MM.1S (cell line): ENCODE measurements at regions not wholly inside any gene's neighbourhood (a gene's known extent, or its start where the extent isn't known, plus 50 kb on each side); places are given as distances from the start of the nearest gene placed in this dataset.

ENCODE experiments used
- DNase-seq: peaks from one replicate; pipeline ENCODE4 v3.0.0-alpha.2; 2015
- H2AFZ ChIP-seq: fragments of 300-600 bp; sonication (generic); 2 replicates; pipeline ENCODE4 v1.6.0; 2016; ENCODE audit warnings: antibody characterized with exemption, low read length
- H3F3A ChIP-seq: fragments of 300-600 bp; sonication (generic); 2 replicates; pipeline ENCODE4 v1.6.1; 2016; ENCODE audit warnings: mild to moderate bottlenecking, antibody characterized with exemption, low read length, moderate library complexity, mixed read lengths; ENCODE audit not compliant: insufficient read depth
- H3K27ac ChIP-seq: fragments of 300-600 bp; sonication (generic); 2 replicates; pipeline ENCODE4 v1.5.1; 2016; ENCODE audit warnings: mild to moderate bottlenecking, low read length
- H3K27me3 ChIP-seq: fragments of 300-600 bp; sonication (generic); replicated peaks from 2 replicates; pipeline ENCODE4 v1.6.0; 2016; ENCODE audit warnings: low read length; ENCODE audit not compliant: insufficient read depth
- H3K36me3 ChIP-seq: fragments of 300-600 bp; sonication (generic); replicated peaks from 2 replicates; pipeline ENCODE4 v1.6.1; 2016; ENCODE audit warnings: mild to moderate bottlenecking, low read length, mixed read lengths; ENCODE audit not compliant: insufficient read depth
- H3K4me1 ChIP-seq: fragments of 300-600 bp; sonication (generic); 2 replicates; pipeline ENCODE4 v1.6.1; 2016; ENCODE audit warnings: low read length, mixed read lengths
- H3K4me2 ChIP-seq: fragments of 300-600 bp; sonication (generic); 2 replicates; pipeline ENCODE4 v1.6.0; 2016; ENCODE audit warnings: low read depth, low read length
- H3K4me3 ChIP-seq: fragments of 300-600 bp; sonication (generic); 2 replicates; pipeline ENCODE4 v1.5.1; 2016; ENCODE audit warnings: low read length, mixed read lengths
- H3K79me2 ChIP-seq: fragments of 300-600 bp; sonication (generic); 2 replicates; pipeline ENCODE4 v1.6.1; 2016; ENCODE audit warnings: mixed run types, low read length, mixed read lengths
- H3K9ac ChIP-seq: fragments of 300-600 bp; sonication (generic); 2 replicates; pipeline ENCODE4 v1.6.1; 2016; ENCODE audit warnings: low read length, mixed read lengths
- H3K9me2 ChIP-seq: fragments of 300-600 bp; sonication (generic); replicated peaks from 2 replicates; pipeline ENCODE4 v1.6.1; 2016; ENCODE audit warnings: mild to moderate bottlenecking, low read length, mixed read lengths; ENCODE audit not compliant: insufficient read depth
- H3K9me3 ChIP-seq: fragments of 300-600 bp; sonication (generic); replicated peaks from 2 replicates; pipeline ENCODE4 v1.6.1; 2016; ENCODE audit warnings: mild to moderate bottlenecking, low read length, mixed read lengths; ENCODE audit not compliant: insufficient read depth
- H4K20me1 ChIP-seq: fragments of 300-600 bp; sonication (generic); 2 replicates; pipeline ENCODE4 v1.6.1; 2016; ENCODE audit warnings: mild to moderate bottlenecking, low read length, moderate library complexity, mixed read lengths; ENCODE audit not compliant: insufficient read depth
- EZH2 ChIP-seq: fragments of 300-600 bp; sonication (generic); optimal IDR thresholded peaks from 2 replicates; pipeline ENCODE3; 2017; ENCODE audit warnings: low read depth, mild to moderate bottlenecking, antibody characterized with exemption, low read length, mixed read lengths
- EZH2phosphoT487 ChIP-seq: fragments of 300-600 bp; sonication (generic); IDR thresholded peaks from 2 replicates; pipeline ENCODE4 v1.6.1; 2018; ENCODE audit warnings: antibody characterized with exemption, low read length
- TF ChIP-seq, protein P1 (sequence below): fragments of 300-600 bp; sonication (generic); IDR thresholded peaks from 2 replicates; pipeline ENCODE4 v1.5.1; 2016; ENCODE audit warnings: antibody characterized with exemption, low read length, mixed read lengths

DNA sequence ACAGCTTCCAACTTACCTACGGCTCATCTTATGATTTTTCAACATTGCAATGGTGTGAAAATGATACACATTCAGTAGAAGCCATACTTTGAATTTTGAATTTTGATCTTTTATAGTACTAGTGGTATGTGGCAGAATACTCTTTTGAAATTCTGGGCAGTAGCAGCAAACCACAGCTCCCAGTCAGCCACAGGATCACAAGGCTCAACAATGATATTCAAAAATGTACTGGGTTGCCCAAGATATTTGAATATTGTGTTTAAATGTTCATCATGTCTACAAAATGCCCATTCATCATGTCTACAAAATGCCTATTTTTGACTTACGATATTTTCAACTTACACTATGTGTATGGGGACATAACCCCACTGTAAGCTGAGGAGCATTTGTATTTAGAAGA is 81.3 kb upstream of the PRR16 start:
- Histone ChIP-seq H3K27ac (no peak overlapping the region), H3K79me2 (no peaks in the 10 kb centered on the region)

GRCh38 chr5:120386981-120387380 is 77.1 kb upstream of the PRR16 start:
- Histone ChIP-seq H3K9me3 (no peaks in the 10 kb centered on the region), H3K9ac (no peak overlapping the region), H4K20me1 (no peaks in the 10 kb centered on the region), H3K4me1 (peaks cover 23% of the 10 kb centered on the region), H3K9me2 (no peaks in the 10 kb centered on the region), H3K36me3 (no peaks in the 10 kb centered on the region), H3F3A (peaks cover 9% of the 10 kb centered on the region), H3K27ac (no peak overlapping the region), H2AFZ (no peak overlapping the region; the same call in 1 of the 2 replicates), H3K27me3 (no peaks in the 10 kb centered on the region), H3K4me2 (no peak overlapping the region), H3K4me3 (no peak overlapping the region), H3K79me2 (no peaks in the 10 kb centered on the region)
- no peak for DNase-seq
- no peak for TF ChIP-seq EZH2
- TF ChIP-seq, protein P1, sequence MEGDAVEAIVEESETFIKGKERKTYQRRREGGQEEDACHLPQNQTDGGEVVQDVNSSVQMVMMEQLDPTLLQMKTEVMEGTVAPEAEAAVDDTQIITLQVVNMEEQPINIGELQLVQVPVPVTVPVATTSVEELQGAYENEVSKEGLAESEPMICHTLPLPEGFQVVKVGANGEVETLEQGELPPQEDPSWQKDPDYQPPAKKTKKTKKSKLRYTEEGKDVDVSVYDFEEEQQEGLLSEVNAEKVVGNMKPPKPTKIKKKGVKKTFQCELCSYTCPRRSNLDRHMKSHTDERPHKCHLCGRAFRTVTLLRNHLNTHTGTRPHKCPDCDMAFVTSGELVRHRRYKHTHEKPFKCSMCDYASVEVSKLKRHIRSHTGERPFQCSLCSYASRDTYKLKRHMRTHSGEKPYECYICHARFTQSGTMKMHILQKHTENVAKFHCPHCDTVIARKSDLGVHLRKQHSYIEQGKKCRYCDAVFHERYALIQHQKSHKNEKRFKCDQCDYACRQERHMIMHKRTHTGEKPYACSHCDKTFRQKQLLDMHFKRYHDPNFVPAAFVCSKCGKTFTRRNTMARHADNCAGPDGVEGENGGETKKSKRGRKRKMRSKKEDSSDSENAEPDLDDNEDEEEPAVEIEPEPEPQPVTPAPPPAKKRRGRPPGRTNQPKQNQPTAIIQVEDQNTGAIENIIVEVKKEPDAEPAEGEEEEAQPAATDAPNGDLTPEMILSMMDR: no peak
- no peak for TF ChIP-seq EZH2phosphoT487

More for the DNA sequence above, 81.3 kb upstream of the PRR16 start:
- TF ChIP-seq, protein P1: no peak
- TF ChIP-seq EZH2 (no peak), EZH2phosphoT487 (no peak)
- no peaks in the 10 kb centered on the region for H3K9me2 ChIP-seq
- H4K20me1 ChIP-seq: no peaks in the 10 kb centered on the region
- no peak overlapping the region for H3K4me2 ChIP-seq
- H3K9me3 ChIP-seq: no peaks in the 10 kb centered on the region
- H3K4me3 ChIP-seq: no peak overlapping the region
- peaks cover 11% of the 10 kb centered on the region for H3K4me1 ChIP-seq
- H3K9ac ChIP-seq: no peak overlapping the region
- no peaks in the 10 kb centered on the region for H3K27me3 ChIP-seq
- H3F3A ChIP-seq: peaks cover 1% of the 10 kb centered on the region; the same call in 1 of the 2 replicates
- H3K36me3 ChIP-seq: no peaks in the 10 kb centered on the region
- H2AFZ ChIP-seq: no peak overlapping the region
- DNase-seq: no peak

DNA sequence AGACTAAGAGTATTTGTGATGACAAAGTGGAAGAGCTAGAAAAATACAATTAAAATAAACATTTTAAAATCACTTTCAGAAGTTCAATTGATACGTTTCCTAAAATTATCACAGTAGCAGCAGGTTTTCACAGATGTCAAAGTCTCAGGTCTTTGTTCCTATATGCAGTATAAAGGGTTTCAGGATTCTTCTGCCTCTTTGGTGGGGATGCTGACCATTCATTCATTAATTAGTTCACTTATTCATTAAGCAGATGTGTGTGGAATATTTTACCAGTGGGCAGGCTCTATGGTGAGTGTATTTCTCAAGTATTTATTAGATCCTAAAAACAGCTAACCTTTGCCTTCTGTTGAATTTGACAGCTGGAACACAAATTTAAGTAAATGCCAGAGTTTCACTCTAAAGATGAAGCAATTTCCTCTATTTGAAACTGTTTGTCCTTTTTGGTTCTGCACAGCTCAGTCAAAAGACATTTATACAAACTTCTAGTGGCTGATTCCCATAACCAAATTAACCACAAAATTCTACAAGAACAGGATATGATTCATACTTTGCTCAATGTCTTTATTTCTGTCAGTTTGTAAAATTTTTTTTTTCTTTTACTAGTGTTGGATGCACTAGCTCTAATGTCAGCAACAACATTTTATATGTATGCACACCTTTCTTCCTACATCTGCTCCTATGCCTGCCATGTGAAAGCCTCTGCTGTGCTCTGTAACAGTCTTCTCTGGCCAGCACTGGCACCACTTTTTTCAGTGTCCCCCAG is 75.9 kb upstream of the PRR16 start:
- peaks cover 9% of the 10 kb centered on the region for H3F3A ChIP-seq
- H3K36me3 ChIP-seq: no peaks in the 10 kb centered on the region
- H3K4me1 ChIP-seq: peaks cover 23% of the 10 kb centered on the region
- no peaks in the 10 kb centered on the region for H4K20me1 ChIP-seq
- H3K9ac ChIP-seq: no peak overlapping the region
- no peak overlapping the region for H2AFZ ChIP-seq
- peak overlapping the region; percentile 41 for H3K4me2 ChIP-seq
- H3K27me3 ChIP-seq: no peaks in the 10 kb centered on the region
- no peaks in the 10 kb centered on the region for H3K9me2 ChIP-seq
- DNase-seq: peak; percentile 72
- no peaks in the 10 kb centered on the region for H3K9me3 ChIP-seq
- H3K4me3 ChIP-seq: no peak overlapping the region
- H3K27ac ChIP-seq: peak overlapping the region; percentile 43; the same call in 1 of the 2 replicates
- H3K79me2 ChIP-seq: no peaks in the 10 kb centered on the region
- no peak for TF ChIP-seq EZH2
- TF ChIP-seq, protein P1: no peak
- TF ChIP-seq EZH2phosphoT487: no peak
